Inferior parietal cortex (tissue), 1 donor: ENCODE measurements at regions not wholly inside any gene's neighbourhood (a gene's known extent, or its start where the extent isn't known, plus 50 kb on each side); places are given as distances from the start of the nearest gene placed in this dataset.
"Not testable (repeated sequence)": the region's sequence is repeated elsewhere in the genome, so short reads cannot be mapped to it uniquely, and the experiment has no call there.

Source experiments
- DNase-seq: peaks from one replicate; pipeline ENCODE4 v3.0.0-alpha.2; 2016; ENCODE audit errors: extremely low spot score

GRCh38 chr6:27854421-27854820, 57.8 kb downstream of the OR2B2 start:
- DNase-seq = no peak

- no peak for DNase-seq
Observed at GRCh38 chr6:27851440-27851839, 60.8 kb downstream of the OR2B2 start.

- DNase-seq = not testable (repeated sequence)
Observed at GRCh38 chr6:27849001-27849400, 63.2 kb downstream of the OR2B2 start.

- no peak for DNase-seq
Observed at GRCh38 chr6:27847706-27848105, 64.5 kb downstream of the OR2B2 start.

GRCh38 chr6:27840572-27840971, 71.6 kb downstream of the OR2B2 start:
- no peak for DNase-seq

- DNase-seq = no peak
Observed at GRCh38 chr6:27839626-27840475, 72.3 kb downstream of the OR2B2 start.

GRCh38 chr6:27838945-27839625, 73.1 kb downstream of the OR2B2 start:
- no peak for DNase-seq

GRCh38 chr6:27838058-27838944, 73.9 kb downstream of the OR2B2 start:
- DNase-seq = peak; percentile 99

- no peak for DNase-seq
Observed at GRCh38 chr6:27837625-27838057, 74.6 kb downstream of the OR2B2 start.

- DNase-seq = peak; percentile 77
Observed at GRCh38 chr6:27836783-27837624, 75.2 kb downstream of the OR2B2 start.

GRCh38 chr6:27836141-27836782, 75.9 kb downstream of the OR2B2 start:
- no peak for DNase-seq

GRCh38 chr6:27834879-27835549, 77.2 kb downstream of the OR2B2 start:
- DNase-seq = no peak

- no peak for DNase-seq
Observed at GRCh38 chr6:27834384-27834783, 77.8 kb downstream of the OR2B2 start.

GRCh38 chr6:27831434-27832081, 80.6 kb downstream of the OR2B2 start:
- DNase-seq = not testable (repeated sequence)

GRCh38 chr6:27830600-27831433, 81.4 kb downstream of the OR2B2 start:
- DNase-seq = not testable (repeated sequence)

- DNase-seq = no peak
Observed at GRCh38 chr6:27830212-27830599, 82.0 kb downstream of the OR2B2 start.

- DNase-seq = no peak
Observed at GRCh38 chr6:27829453-27830211, 82.6 kb downstream of the OR2B2 start.

- DNase-seq = not testable (repeated sequence)
Observed at GRCh38 chr6:27827477-27827876, 84.7 kb downstream of the OR2B2 start.
